HL-60 (cell line): ENCODE measurements at regions not wholly inside any gene's neighbourhood (a gene's known extent, or its start where the extent isn't known, plus 50 kb on each side); places are given as distances from the start of the nearest gene placed in this dataset.

Experiments
- CTCF ChIP-seq: IDR thresholded peaks from one replicate; pipeline ENCODE4 v1.5.1; 2011; ENCODE audit warnings: low read length, control low read depth, inconsistent platforms; ENCODE audit not compliant: insufficient read depth
- GABPA ChIP-seq: IDR thresholded peaks from 2 replicates; pipeline ENCODE4 v1.6.1; 2012; ENCODE audit warnings: low read depth

DNA sequence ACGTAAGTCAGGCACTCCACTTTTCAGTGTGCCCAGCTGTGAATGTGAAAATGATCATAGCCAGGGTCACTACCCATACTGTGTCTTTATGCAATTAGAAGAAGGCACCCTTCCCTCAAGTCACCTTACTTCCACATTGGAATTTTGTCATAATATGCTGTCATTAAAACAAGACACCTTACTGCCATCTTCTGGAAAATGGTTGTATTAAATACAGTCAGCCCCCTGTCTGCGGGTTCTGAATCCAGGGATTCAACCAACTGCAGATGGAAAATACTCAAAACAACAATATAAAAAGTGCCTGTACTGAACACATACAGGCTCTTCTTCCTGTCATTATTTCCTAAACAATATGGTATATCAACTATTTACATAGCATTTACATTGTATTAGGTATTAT is 70.2 kb upstream of the TBX5 start:
- no peak for TF ChIP-seq CTCF
- TF ChIP-seq GABPA: no peak
